CD4-positive, alpha-beta T cell (primary cell): ENCODE measurements at regions not wholly inside any gene's neighbourhood (a gene's known extent, or its start where the extent isn't known, plus 50 kb on each side); places are given as distances from the start of the nearest gene placed in this dataset.

ENCODE experiments used
- ATAC-seq: fragments of 200-7000 bp; cut with Tn5 transposase; one replicate; pipeline ENCODE4 v1.10.0; 2022; ENCODE audit warnings: mild to moderate bottlenecking; ENCODE audit not compliant: poor library complexity
- CTCF ChIA-PET: fragments of 350-600 bp; sonication (Branson Sonifier 250); formaldehyde crosslinking; loops from one replicate; lab custom pipeline; 2021; ENCODE audit warnings: antibody characterized with exemption, inconsistent platforms; lab: Charles Lee
- POLR2A ChIA-PET: fragments of 350-600 bp; sonication (Branson Sonifier 250); formaldehyde crosslinking; loops from one replicate; lab custom pipeline; 2021; ENCODE audit warnings: antibody characterized with exemption, inconsistent platforms; lab: Charles Lee
- DNase-seq, 14 experiments: peaks; one replicate each; pipeline ENCODE4 v3.0.0-alpha.2; 2013 to 2020; ENCODE audit warnings: mixed read lengths in 2 of 14
- H3K27ac ChIP-seq, 2 donors: one replicate each; pipeline versions ENCODE4 v1.5.1 to v1.7.0; 2013; ENCODE audit warnings: low read length in 2 of 2, low read depth in 1 of 2, mild to moderate bottlenecking in 1 of 2
- H3K27me3 ChIP-seq, 2 experiments: 1 replicate in 1 of 2; 2 replicates in 1 of 2; pipeline versions ENCODE4 v1.6.1 to v1.7.0; 2013; ENCODE audit warnings: low read length in 2 of 2, control low read depth in 1 of 2, mild to moderate bottlenecking in 1 of 2, moderate library complexity in 1 of 2; ENCODE audit not compliant: insufficient read depth in 2 of 2, control insufficient read depth in 1 of 2
- H3K36me3 ChIP-seq: one replicate; pipeline ENCODE4 v1.6.1; 2013; ENCODE audit warnings: low read length, control low read depth; ENCODE audit not compliant: insufficient read depth
- H3K4me1 ChIP-seq: one replicate; pipeline ENCODE4 v1.6.1; 2013; ENCODE audit warnings: low read length, control low read depth; ENCODE audit not compliant: insufficient read depth
- H3K4me3 ChIP-seq: one replicate; pipeline ENCODE4 v1.5.1; 2013; ENCODE audit warnings: mild to moderate bottlenecking, low read length, moderate library complexity
- H3K9me3 ChIP-seq, 2 experiments: 1 replicate in 1 of 2; 2 replicates in 1 of 2; pipeline versions ENCODE4 v1.6.1 to v1.7.0; 2013; ENCODE audit warnings: low read length in 2 of 2, mild to moderate bottlenecking in 2 of 2, control low read depth in 1 of 2, moderate library complexity in 1 of 2; ENCODE audit not compliant: control insufficient read depth in 1 of 2, insufficient read depth in 1 of 2
- H3K27ac Mint-ChIP-seq: one replicate; pipeline ENCODE4 v1.8.0; 2020; ENCODE audit warnings: mixed read lengths
- H3K27me3 Mint-ChIP-seq: one replicate; pipeline ENCODE4 v1.8.0; 2021; ENCODE audit warnings: mixed read lengths
- H3K36me3 Mint-ChIP-seq: one replicate; pipeline ENCODE4 v1.8.0; 2021; ENCODE audit warnings: low read depth, mixed read lengths
- H3K4me1 Mint-ChIP-seq: one replicate; pipeline ENCODE4 v1.8.0; 2021; ENCODE audit warnings: low read depth, mixed read lengths
- H3K4me3 Mint-ChIP-seq: one replicate; pipeline ENCODE4 v1.8.0; 2020; ENCODE audit warnings: mild to moderate bottlenecking, mixed read lengths
- H3K9me3 Mint-ChIP-seq: one replicate; pipeline ENCODE4 v1.8.0; 2020; ENCODE audit warnings: mixed read lengths
- CTCF ChIP-seq: fragments of 200-600 bp; IDR thresholded peaks from one replicate; pipeline ENCODE4 v1.8.0; 2022; ENCODE audit warnings: antibody characterized with exemption, mild to moderate bottlenecking
- intact Hi-C, 2 experiments: fragments of 100-400 bp; cut with DNase I in 1 of 2; cut with micrococcal nuclease in 1 of 2; formaldehyde crosslinking; loops; one replicate each; pipeline versions ENCODE4 v1.15.1 to v1.9.0; 2023 to 2025; cut with DNase I, micrococcal nuclease

GRCh38 chr12:127231371-127231770 lies 1035.6 kb upstream of the TMEM132C start:
- H3K4me3 Mint-ChIP-seq = no peak overlapping the region
- no peaks in the 10 kb centered on the region for H3K27me3 Mint-ChIP-seq
- no peak overlapping the region for H3K27ac Mint-ChIP-seq
- H3K4me1 Mint-ChIP-seq = no peaks in the 10 kb centered on the region
- no peaks in the 10 kb centered on the region for H3K36me3 ChIP-seq
- peaks cover 4% of the 10 kb centered on the region for H3K9me3 Mint-ChIP-seq
- no peak overlapping the region for H3K27ac ChIP-seq
- intact Hi-C loops = no loop called here
- no peaks in the 10 kb centered on the region for H3K4me1 ChIP-seq
- no peaks in the 10 kb centered on the region for H3K36me3 Mint-ChIP-seq
- ChIA-PET CTCF (no interaction called here), POLR2A (no interaction called here)
- H3K27me3 ChIP-seq = no peaks in the 10 kb centered on the region
- peaks cover 0 to 6% of the 10 kb centered on the region in 2 experiments for H3K9me3 ChIP-seq
- no peak overlapping the region for H3K4me3 ChIP-seq
- TF ChIP-seq CTCF = no peak
- ATAC-seq = no peak
- no peak for DNase-seq

GRCh38 chr12:127233016-127233415 lies 1034.0 kb upstream of the TMEM132C start:
- CTCF ChIA-PET = no interaction called here
- intact Hi-C loops = no loop called here
- Mint-ChIP-seq H3K9me3 (peaks cover 4% of the 10 kb centered on the region), H3K4me3 (no peak overlapping the region), H3K27ac (no peak overlapping the region), H3K27me3 (no peaks in the 10 kb centered on the region), H3K36me3 (no peaks in the 10 kb centered on the region), H3K4me1 (no peaks in the 10 kb centered on the region)
- Histone ChIP-seq H3K36me3 (no peaks in the 10 kb centered on the region), H3K4me3 (no peak overlapping the region), H3K9me3 (peaks cover 0 to 6% of the 10 kb centered on the region in 2 experiments), H3K27ac (no peak overlapping the region), H3K4me1 (no peaks in the 10 kb centered on the region), H3K27me3 (no peaks in the 10 kb centered on the region)
- ATAC-seq (no peak), DNase-seq (no peak)
- no peak for TF ChIP-seq CTCF
- POLR2A ChIA-PET = no interaction called here

GRCh38 chr12:127235761-127236160 lies 1031.2 kb upstream of the TMEM132C start:
- Histone ChIP-seq H3K27ac (no peak overlapping the region), H3K9me3 (peaks cover 0 to 6% of the 10 kb centered on the region in 2 experiments), H3K36me3 (no peaks in the 10 kb centered on the region), H3K4me1 (no peaks in the 10 kb centered on the region), H3K27me3 (no peaks in the 10 kb centered on the region), H3K4me3 (no peak overlapping the region)
- H3K4me3 Mint-ChIP-seq = no peak overlapping the region
- TF ChIP-seq CTCF = no peak
- no peak overlapping the region for H3K27ac Mint-ChIP-seq
- DNase-seq (no peak), ATAC-seq (no peak)
- ChIA-PET POLR2A (no interaction called here), CTCF (no interaction called here)
- H3K4me1 Mint-ChIP-seq = no peaks in the 10 kb centered on the region
- intact Hi-C loops = no loop called here
- H3K9me3 Mint-ChIP-seq = peaks cover 4% of the 10 kb centered on the region
- H3K27me3 Mint-ChIP-seq = no peaks in the 10 kb centered on the region
- no peaks in the 10 kb centered on the region for H3K36me3 Mint-ChIP-seq
